Lower leg skin (tissue), 3 donors: ENCODE measurements at regions not wholly inside any gene's neighbourhood (a gene's known extent, or its start where the extent isn't known, plus 50 kb on each side); places are given as distances from the start of the nearest gene placed in this dataset.

Experiments used
- POLR2A ChIP-seq, 2 donors: fragments of 450-650 bp; IDR thresholded peaks; one replicate each; pipeline ENCODE4 v1.6.1; 2016 to 2017; ENCODE audit warnings: antibody characterized with exemption in 2 of 2, mild to moderate bottlenecking in 1 of 2, moderate library complexity in 1 of 2
- TF ChIP-seq, protein P1 (sequence below), 3 donors: fragments of 450-650 bp; IDR thresholded peaks; one replicate each; pipeline ENCODE4 v1.5.1; 2016; ENCODE audit warnings: antibody characterized with exemption in 3 of 3, mild to moderate bottlenecking in 3 of 3, moderate library complexity in 2 of 3

DNA sequence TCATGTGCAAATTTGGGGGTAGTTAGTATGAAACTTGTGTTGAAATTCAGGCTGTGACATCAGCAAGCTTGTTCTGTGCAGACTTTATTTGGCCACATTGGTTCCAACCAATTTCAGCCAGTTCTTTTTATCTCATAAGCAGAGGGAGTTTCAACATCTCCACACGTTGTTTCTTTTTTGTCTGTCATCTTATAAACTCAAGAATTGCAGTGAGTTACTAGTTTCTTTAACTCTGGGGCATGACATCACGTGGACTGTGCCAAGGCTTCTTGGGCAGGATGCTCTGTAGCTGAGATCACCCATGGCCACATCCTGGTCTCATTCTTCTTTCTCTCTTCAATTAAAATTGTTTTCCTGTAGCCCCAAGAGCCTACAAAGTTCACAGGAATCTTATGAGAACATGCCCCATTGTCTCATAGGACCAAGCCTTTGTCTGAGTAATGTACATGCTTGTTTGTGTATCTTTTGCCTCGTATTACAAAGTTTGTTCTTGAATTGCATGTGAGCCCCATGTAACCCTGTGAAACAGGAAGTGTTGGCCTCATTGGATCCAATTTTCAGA is 982.0 kb upstream of the TMEM132C start:
- TF ChIP-seq, protein P1, sequence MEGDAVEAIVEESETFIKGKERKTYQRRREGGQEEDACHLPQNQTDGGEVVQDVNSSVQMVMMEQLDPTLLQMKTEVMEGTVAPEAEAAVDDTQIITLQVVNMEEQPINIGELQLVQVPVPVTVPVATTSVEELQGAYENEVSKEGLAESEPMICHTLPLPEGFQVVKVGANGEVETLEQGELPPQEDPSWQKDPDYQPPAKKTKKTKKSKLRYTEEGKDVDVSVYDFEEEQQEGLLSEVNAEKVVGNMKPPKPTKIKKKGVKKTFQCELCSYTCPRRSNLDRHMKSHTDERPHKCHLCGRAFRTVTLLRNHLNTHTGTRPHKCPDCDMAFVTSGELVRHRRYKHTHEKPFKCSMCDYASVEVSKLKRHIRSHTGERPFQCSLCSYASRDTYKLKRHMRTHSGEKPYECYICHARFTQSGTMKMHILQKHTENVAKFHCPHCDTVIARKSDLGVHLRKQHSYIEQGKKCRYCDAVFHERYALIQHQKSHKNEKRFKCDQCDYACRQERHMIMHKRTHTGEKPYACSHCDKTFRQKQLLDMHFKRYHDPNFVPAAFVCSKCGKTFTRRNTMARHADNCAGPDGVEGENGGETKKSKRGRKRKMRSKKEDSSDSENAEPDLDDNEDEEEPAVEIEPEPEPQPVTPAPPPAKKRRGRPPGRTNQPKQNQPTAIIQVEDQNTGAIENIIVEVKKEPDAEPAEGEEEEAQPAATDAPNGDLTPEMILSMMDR (IDR thresholded peaks at IDR 0.05), result no peak
- no peak for TF ChIP-seq POLR2A (IDR thresholded peaks at IDR 0.05)
